ENCODE measurements at regions not wholly inside any gene's neighbourhood (a gene's known extent, or its start where the extent isn't known, plus 50 kb on each side); places are given as distances from the start of the nearest gene placed in this dataset.
A peak's percentile ranks its signal among the peaks of the same experiment; 100 is the strongest.

GRCh38 chr6:40717411-40718057, 130.4 kb upstream of the LRFN2 start:
- no peak overlapping the region for H3K4me3 ChIP-seq
- intact Hi-C loops (cut with micrococcal nuclease), result no loop called here

DNA sequence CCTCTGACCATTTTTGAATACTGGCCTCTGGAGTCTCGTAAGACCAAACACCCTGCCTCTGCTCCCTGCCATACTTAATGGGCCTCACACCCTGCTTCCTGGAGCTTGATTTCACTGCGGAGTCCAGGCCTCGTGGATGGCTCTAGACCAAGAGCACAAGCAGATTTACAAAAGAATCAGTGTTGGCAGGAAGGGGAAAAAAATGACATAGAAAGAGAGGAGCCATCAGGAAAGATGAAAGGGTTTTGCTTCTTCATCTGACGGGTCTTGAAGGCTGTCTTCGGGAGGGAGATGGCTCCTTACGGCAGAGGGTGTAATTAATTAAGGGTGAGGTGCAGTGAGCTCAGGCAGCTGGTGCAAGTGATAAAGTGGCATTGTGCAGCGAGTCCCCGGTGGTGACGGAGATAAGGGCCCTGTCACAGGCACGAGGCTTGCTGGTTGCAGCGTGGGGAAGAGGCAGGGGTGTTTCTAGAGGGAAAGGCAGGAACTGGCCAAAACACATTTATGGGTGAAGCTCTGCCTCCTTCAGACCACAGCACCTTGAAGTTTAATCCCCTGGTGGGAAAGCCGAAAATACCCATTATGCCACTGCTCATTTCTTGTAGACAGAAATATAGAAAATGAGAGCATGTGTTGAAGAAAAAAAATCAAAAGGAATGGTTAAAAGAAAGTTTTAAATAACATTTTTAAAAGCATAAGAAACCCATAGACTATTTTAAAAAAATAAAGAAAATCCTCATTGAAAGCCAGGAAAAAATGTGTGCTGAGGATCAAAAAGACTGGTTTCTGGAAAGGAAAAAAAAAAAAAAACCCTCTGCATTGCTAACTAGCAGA, 128.6 kb upstream of the LRFN2 start:
- Histone ChIP-seq H3K4me3 (no peak overlapping the region), H3K9me3 (replicated peaks) (no peaks in the 10 kb centered on the region), H3K27ac (replicated peaks) (no peak overlapping the region), H3K36me3 (no peaks in the 10 kb centered on the region), H3K4me1 (peaks cover 15% of the 10 kb centered on the region), H3K27me3 (ENCODE audit: low read depth) (peaks cover 23% of the 10 kb centered on the region)
- DNase-seq, result peak; percentile 21
- intact Hi-C loops (cut with micrococcal nuclease), result no loop called here
- TF ChIP-seq, protein P1, sequence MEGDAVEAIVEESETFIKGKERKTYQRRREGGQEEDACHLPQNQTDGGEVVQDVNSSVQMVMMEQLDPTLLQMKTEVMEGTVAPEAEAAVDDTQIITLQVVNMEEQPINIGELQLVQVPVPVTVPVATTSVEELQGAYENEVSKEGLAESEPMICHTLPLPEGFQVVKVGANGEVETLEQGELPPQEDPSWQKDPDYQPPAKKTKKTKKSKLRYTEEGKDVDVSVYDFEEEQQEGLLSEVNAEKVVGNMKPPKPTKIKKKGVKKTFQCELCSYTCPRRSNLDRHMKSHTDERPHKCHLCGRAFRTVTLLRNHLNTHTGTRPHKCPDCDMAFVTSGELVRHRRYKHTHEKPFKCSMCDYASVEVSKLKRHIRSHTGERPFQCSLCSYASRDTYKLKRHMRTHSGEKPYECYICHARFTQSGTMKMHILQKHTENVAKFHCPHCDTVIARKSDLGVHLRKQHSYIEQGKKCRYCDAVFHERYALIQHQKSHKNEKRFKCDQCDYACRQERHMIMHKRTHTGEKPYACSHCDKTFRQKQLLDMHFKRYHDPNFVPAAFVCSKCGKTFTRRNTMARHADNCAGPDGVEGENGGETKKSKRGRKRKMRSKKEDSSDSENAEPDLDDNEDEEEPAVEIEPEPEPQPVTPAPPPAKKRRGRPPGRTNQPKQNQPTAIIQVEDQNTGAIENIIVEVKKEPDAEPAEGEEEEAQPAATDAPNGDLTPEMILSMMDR (IDR thresholded peaks at IDR 0.05; ENCODE audit: borderline replicate concordance), result no peak

More at GRCh38 chr6:40717411-40718057, 130.4 kb upstream of the LRFN2 start:
- Histone ChIP-seq H3K36me3 (no peaks in the 10 kb centered on the region), H3K27ac (replicated peaks) (no peak overlapping the region), H3K27me3 (ENCODE audit: low read depth) (peaks cover 12% of the 10 kb centered on the region), H3K4me1 (peaks cover 15% of the 10 kb centered on the region), H3K9me3 (replicated peaks) (no peaks in the 10 kb centered on the region)
- TF ChIP-seq, protein P1 (IDR thresholded peaks at IDR 0.05; ENCODE audit: borderline replicate concordance), result no peak
- DNase-seq, result no peak

DNA sequence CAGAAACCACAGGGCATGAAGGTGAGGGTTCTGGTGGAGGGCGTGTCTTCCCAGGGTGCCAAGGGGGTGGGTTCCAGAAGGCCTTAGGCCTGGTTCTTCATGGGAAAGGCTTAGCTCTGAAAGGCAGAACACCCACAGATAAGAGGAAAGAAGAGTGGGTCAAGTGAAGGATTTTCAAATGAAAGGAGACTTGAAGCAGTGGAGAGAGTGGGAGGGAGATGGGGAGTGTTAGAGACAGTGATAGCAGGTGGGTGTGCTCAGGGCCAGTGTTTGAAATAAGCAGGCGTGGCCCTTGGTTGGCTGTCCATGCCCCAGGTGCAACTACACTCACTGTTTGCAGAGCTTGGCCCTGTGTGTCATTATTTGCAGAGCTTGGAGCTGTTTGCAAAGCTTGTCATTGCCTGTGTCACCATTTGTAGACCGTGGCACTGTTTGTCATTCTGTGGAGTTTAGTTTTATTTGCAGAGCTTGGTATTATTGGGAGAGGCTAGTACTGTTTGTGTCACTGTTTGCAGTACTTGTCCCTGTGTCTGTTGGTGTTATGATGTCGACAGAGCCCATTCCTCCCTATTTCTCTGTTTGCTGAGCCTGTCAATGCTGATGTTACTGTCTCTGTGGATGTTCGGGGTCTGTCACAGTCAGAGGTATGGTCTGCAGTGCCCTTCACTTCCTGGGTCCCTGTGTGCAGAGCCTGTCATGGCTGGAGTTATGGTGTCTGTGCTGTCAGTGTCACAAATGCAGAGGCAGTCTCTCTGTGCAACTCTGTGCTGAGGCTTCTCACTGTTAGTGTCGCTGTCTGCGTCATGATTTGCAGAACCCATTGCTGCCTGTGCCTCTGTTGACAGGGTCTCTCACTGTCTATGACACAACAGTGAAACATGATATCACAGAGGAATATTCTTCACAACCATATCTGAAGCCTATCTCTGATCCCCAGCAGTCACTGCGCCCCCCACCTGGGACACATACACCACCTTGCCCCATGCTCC, 127.7 kb upstream of the LRFN2 start:
- Histone ChIP-seq H3K36me3 (no peaks in the 10 kb centered on the region), H3K4me3 (no peak overlapping the region), H3K4me1 (peaks cover 6% of the 10 kb centered on the region), H3K27ac (replicated peaks) (no peak overlapping the region), H3K27me3 (ENCODE audit: low read depth) (peaks cover 23% of the 10 kb centered on the region), H3K9me3 (replicated peaks) (no peaks in the 10 kb centered on the region)
- TF ChIP-seq, protein P1 (IDR thresholded peaks at IDR 0.05; ENCODE audit: borderline replicate concordance), result no peak
- intact Hi-C loops (cut with micrococcal nuclease), result no loop called here
- no peak for DNase-seq

- no peak for DNase-seq
- no peaks in the 10 kb centered on the region for H3K36me3 ChIP-seq
- peaks cover 1% of the 10 kb centered on the region for H3K4me1 ChIP-seq
- H3K27ac ChIP-seq (replicated peaks), result no peak overlapping the region
- H3K4me3 ChIP-seq, result no peak overlapping the region
- TF ChIP-seq, protein P1 (IDR thresholded peaks at IDR 0.05; ENCODE audit: borderline replicate concordance), result no peak
- intact Hi-C loops (cut with micrococcal nuclease), result no loop called here
- H3K9me3 ChIP-seq (replicated peaks), result no peaks in the 10 kb centered on the region
- peaks cover 23% of the 10 kb centered on the region for H3K27me3 ChIP-seq (ENCODE audit: low read depth)
Measured at GRCh38 chr6:40714143-40714542, 127.0 kb upstream of the LRFN2 start.

Measured in left ventricle myocardium inferior (tissue), 1 donor.